Endodermal cell (in vitro differentiated cells): ENCODE measurements at regions not wholly inside any gene's neighbourhood (a gene's known extent, or its start where the extent isn't known, plus 50 kb on each side); places are given as distances from the start of the nearest gene placed in this dataset.

Source experiments
- DNase-seq: peaks from one replicate; pipeline ENCODE4 v3.0.0-alpha.2; 2017
- H3K27ac ChIP-seq: 2 replicates; pipeline ENCODE4 v1.5.1; 2013; ENCODE audit warnings: mild to moderate bottlenecking, low read depth, low read length, moderate library complexity
- H3K27me3 ChIP-seq: 2 replicates; pipeline ENCODE4 v1.6.1; 2013; ENCODE audit warnings: mild to moderate bottlenecking, low read length, moderate library complexity; ENCODE audit not compliant: insufficient read depth, control insufficient read depth, poor library complexity, severe bottlenecking
- H3K36me3 ChIP-seq: 2 replicates; pipeline ENCODE4 v1.7.0; 2013; ENCODE audit warnings: mild to moderate bottlenecking, low read length, moderate library complexity; ENCODE audit not compliant: control insufficient read depth, insufficient read depth
- H3K4me1 ChIP-seq: one replicate; pipeline ENCODE4 v1.7.0; 2013; ENCODE audit warnings: low read length; ENCODE audit not compliant: control insufficient read depth, insufficient read depth
- H3K4me3 ChIP-seq: 2 replicates; pipeline ENCODE4 v1.5.1; 2013; ENCODE audit warnings: mild to moderate bottlenecking, low read length, moderate library complexity
- H3K9ac ChIP-seq: 2 replicates; pipeline ENCODE4 v1.6.1; 2013; ENCODE audit warnings: mild to moderate bottlenecking, low read length, moderate library complexity; ENCODE audit not compliant: poor library complexity, severe bottlenecking; ENCODE audit errors: extremely low read depth
- H3K9me3 ChIP-seq: 2 replicates; pipeline ENCODE4 v1.6.1; 2013; ENCODE audit warnings: mild to moderate bottlenecking, low read length, moderate library complexity; ENCODE audit not compliant: control insufficient read depth
- H3K27ac Mint-ChIP-seq: 2 replicates; pipeline ENCODE4 v1.8.0; 2020; ENCODE audit warnings: mixed read lengths
- H3K27me3 Mint-ChIP-seq: 2 replicates; pipeline ENCODE4 v1.8.0; 2021; ENCODE audit warnings: mild to moderate bottlenecking, mixed read lengths; ENCODE audit not compliant: insufficient read depth
- H3K36me3 Mint-ChIP-seq: 2 replicates; pipeline ENCODE4 v1.8.0; 2020; ENCODE audit warnings: low read depth, mixed read lengths
- H3K4me1 Mint-ChIP-seq: 2 replicates; pipeline ENCODE4 v1.8.0; 2020; ENCODE audit warnings: mixed read lengths
- H3K4me3 Mint-ChIP-seq: 2 replicates; pipeline ENCODE4 v1.8.0; 2020; ENCODE audit warnings: mild to moderate bottlenecking, moderate library complexity, mixed read lengths
- H3K9me3 Mint-ChIP-seq: 2 replicates; pipeline ENCODE4 v1.8.0; 2020; ENCODE audit warnings: mild to moderate bottlenecking, mixed read lengths
- WGBS, 2 experiments: methylation state at CpG; one replicate each; pipeline versions ENCODE4 v1.1.5 to v1.1.7; 2013; ENCODE audit warnings: missing lambda C conversion rate in 2 of 2, mixed read lengths in 1 of 2; ENCODE audit not compliant: insufficient coverage in 1 of 2, insufficient read length in 1 of 2; 5-methylcytosine and 5-hydroxymethylcytosine counted together
- TF ChIP-seq, protein P1 (sequence below): fragments of 200-600 bp; sonication (generic); conservative IDR thresholded peaks from 2 replicates; pipeline ENCODE4 v1.5.0; 2021; ENCODE audit warnings: antibody characterized with exemption, mild to moderate bottlenecking

DNA sequence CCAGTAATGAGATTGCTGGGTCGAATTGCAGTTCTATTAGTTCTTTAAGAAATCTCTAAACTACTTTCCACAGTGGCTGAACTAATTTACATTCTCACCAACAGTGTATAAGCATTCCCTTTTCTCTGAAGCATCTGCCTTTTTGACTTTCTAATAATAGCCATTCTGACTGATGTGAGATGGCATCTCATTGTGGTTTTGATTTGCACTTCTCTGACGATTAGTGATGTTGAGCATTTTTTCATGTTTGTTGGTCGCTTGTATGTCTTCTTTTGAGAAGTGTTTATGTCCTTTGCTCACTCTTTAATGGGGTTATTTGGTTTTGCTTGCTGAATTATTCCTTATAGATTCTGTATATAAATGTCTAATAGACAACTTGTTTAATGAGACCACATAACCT, 69.6 kb upstream of the UGP2 start:
- Mint-ChIP-seq H3K9me3 (peaks cover 16% of the 10 kb centered on the region), H3K4me3 (no peak overlapping the region), H3K36me3 (peaks cover 2% of the 10 kb centered on the region), H3K27ac (no peak overlapping the region), H3K27me3 (no peaks in the 10 kb centered on the region), H3K4me1 (peaks cover 2% of the 10 kb centered on the region)
- Histone ChIP-seq H3K36me3 (no peaks in the 10 kb centered on the region), H3K4me3 (no peak overlapping the region), H3K27me3 (no peaks in the 10 kb centered on the region), H3K27ac (no peak overlapping the region), H3K4me1 (no peaks in the 10 kb centered on the region), H3K9ac (no peak overlapping the region), H3K9me3 (peaks cover 7% of the 10 kb centered on the region)
- DNase-seq: no peak
- 90% methylated on average over 3 of the region's 3 CpGs; no CpG with 5 or more reads in 1 of the 2 experiments for WGBS, 2 experiments
- TF ChIP-seq, protein P1, sequence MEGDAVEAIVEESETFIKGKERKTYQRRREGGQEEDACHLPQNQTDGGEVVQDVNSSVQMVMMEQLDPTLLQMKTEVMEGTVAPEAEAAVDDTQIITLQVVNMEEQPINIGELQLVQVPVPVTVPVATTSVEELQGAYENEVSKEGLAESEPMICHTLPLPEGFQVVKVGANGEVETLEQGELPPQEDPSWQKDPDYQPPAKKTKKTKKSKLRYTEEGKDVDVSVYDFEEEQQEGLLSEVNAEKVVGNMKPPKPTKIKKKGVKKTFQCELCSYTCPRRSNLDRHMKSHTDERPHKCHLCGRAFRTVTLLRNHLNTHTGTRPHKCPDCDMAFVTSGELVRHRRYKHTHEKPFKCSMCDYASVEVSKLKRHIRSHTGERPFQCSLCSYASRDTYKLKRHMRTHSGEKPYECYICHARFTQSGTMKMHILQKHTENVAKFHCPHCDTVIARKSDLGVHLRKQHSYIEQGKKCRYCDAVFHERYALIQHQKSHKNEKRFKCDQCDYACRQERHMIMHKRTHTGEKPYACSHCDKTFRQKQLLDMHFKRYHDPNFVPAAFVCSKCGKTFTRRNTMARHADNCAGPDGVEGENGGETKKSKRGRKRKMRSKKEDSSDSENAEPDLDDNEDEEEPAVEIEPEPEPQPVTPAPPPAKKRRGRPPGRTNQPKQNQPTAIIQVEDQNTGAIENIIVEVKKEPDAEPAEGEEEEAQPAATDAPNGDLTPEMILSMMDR: no peak

DNA sequence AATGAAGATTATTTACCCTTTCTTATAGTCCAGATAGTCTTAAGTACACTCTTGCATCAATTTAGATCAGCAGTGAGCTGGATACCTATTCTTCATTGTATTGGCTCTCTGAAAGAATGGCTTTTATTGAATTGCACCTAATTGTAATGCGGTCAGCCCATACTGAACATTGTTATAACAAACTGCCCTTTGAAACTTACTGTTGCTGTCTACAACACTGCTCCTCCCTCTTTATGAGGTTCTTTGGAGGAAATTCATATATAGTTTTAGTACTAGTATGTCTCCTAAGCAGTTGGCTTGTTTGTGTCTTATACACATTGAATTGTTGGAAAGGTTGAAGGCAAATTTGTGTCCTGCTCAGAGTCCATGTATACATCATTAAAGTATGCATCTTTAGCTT, 66.5 kb upstream of the UGP2 start:
- 100% methylated on average over 1 of the region's 1 CpG for WGBS, 2 experiments
- peaks cover 5% of the 10 kb centered on the region for H3K9me3 Mint-ChIP-seq
- no peaks in the 10 kb centered on the region for H3K4me1 Mint-ChIP-seq
- no peak overlapping the region for H3K27ac Mint-ChIP-seq
- Histone ChIP-seq H3K9me3 (no peaks in the 10 kb centered on the region), H3K4me1 (no peaks in the 10 kb centered on the region), H3K4me3 (no peak overlapping the region), H3K9ac (no peak overlapping the region), H3K27me3 (no peaks in the 10 kb centered on the region), H3K36me3 (no peaks in the 10 kb centered on the region), H3K27ac (no peak overlapping the region)
- TF ChIP-seq, protein P1: no peak
- no peak for DNase-seq
- peaks cover 2% of the 10 kb centered on the region for H3K36me3 Mint-ChIP-seq
- H3K4me3 Mint-ChIP-seq: no peak overlapping the region
- H3K27me3 Mint-ChIP-seq: no peaks in the 10 kb centered on the region

DNA sequence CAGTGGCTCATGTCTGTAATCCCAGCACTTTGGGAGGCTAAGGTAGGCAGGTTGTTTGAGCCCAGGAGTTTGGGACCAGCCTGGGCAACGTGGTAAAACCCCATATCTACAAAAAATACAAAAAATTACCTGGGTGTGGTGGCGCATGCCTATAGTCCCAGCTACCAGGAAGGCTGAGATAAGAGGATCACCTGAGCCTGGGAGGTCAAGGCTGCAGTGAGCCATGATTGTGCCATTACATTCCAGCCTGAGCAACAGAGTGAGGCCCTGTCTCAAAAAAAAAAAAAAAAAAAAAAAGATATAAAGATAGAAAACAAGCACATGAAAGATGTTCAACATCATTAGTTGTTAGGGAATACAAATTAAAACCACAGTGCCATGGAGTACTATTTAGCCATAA, 65.3 kb upstream of the UGP2 start:
- 96% methylated on average over 2 of the region's 2 CpGs; no CpG with 5 or more reads in 1 of the 2 experiments for WGBS, 2 experiments
- no peaks in the 10 kb centered on the region for H3K27me3 Mint-ChIP-seq
- Histone ChIP-seq H3K9me3 (no peaks in the 10 kb centered on the region), H3K9ac (no peak overlapping the region), H3K4me1 (no peaks in the 10 kb centered on the region), H3K36me3 (no peaks in the 10 kb centered on the region), H3K4me3 (no peak overlapping the region), H3K27ac (no peak overlapping the region), H3K27me3 (no peaks in the 10 kb centered on the region)
- TF ChIP-seq, protein P1: no peak
- DNase-seq: no peak
- H3K9me3 Mint-ChIP-seq: peaks cover 5% of the 10 kb centered on the region
- peaks cover 2% of the 10 kb centered on the region for H3K36me3 Mint-ChIP-seq
- H3K27ac Mint-ChIP-seq: no peak overlapping the region
- H3K4me1 Mint-ChIP-seq: peaks cover 7% of the 10 kb centered on the region
- H3K4me3 Mint-ChIP-seq: no peak overlapping the region
